ENCODE measurements at regions not wholly inside any gene's neighbourhood (a gene's known extent, or its start where the extent isn't known, plus 50 kb on each side); places are given as distances from the start of the nearest gene placed in this dataset.

GRCh38 chr11:11022125-11022730 is 164.4 kb upstream of the ZBED5 start:
- TF ChIP-seq GATA3 (IDR thresholded peaks at IDR 0.05; ENCODE audit: low read depth, low read length) (no peak), GATA2 (IDR thresholded peaks at IDR 0.05; ENCODE audit: low read depth, low read length) (no peak)

All from SH-SY5Y (cell line).